HCT116 (cell line): ENCODE measurements at regions not wholly inside any gene's neighbourhood (a gene's known extent, or its start where the extent isn't known, plus 50 kb on each side); places are given as distances from the start of the nearest gene placed in this dataset.

Experiments
- ATAC-seq: fragments of 200-7000 bp; cut with Tn5 transposase; 2 replicates; pipeline ENCODE4 v1.9.1; 2020; ENCODE audit warnings: mild to moderate bottlenecking, moderate library complexity
- BruUV-seq: library from RNA; stranded (reverse); fragments of 400-500 nt; replicated peaks from 2 replicates; lab custom pipeline; 2021; lab: Mats Ljungman, UMichigan
- CTCF ChIA-PET: fragments of 300-600 bp; sonication (Branson Sonifier 250); formaldehyde crosslinking; loops from one replicate; lab custom pipeline; 2021; ENCODE audit warnings: antibody characterized with exemption; lab: Charles Lee
- POLR2A ChIA-PET: fragments of 300-600, 350-600 bp; sonication (Branson Sonifier 250); formaldehyde crosslinking; loops from one replicate; lab custom pipeline; 2021; ENCODE audit warnings: antibody characterized with exemption; lab: Charles Lee
- RAD21 ChIA-PET, 2 experiments: fragments of 300-600 bp; sonication (Branson Sonifier 250); formaldehyde crosslinking; loops; one replicate each; lab custom pipeline; 2023; ENCODE audit warnings: low total read pairs in 2 of 2; ENCODE audit not compliant: uncharacterized antibody in 2 of 2, unreplicated experiment in 2 of 2, low non-redundant PET in 1 of 2; lab: Charles Lee
- DNase-seq: peaks from one replicate; pipeline ENCODE4 v3.0.0-alpha.2; 2010; ENCODE audit warnings: low read depth, low spot score
- H2AFZ ChIP-seq: fragments of 200-600 bp; shearing (Covaris generic), sonication (generic); 2 replicates; pipeline ENCODE4 v1.6.1; 2017; ENCODE audit warnings: low read depth, mixed run types, mixed read lengths, antibody characterized with exemption, low read length; ENCODE audit not compliant: poor library complexity, severe bottlenecking
- H3K27ac ChIP-seq: 2 replicates; pipeline ENCODE4 v1.5.1; 2012; ENCODE audit warnings: low read depth, low read length
- H3K27me3 ChIP-seq: fragments of 200-600 bp; sonication (generic); 2 replicates; pipeline ENCODE4 v1.6.1; 2016; ENCODE audit warnings: mixed run types, low read length, mixed read lengths; ENCODE audit not compliant: insufficient read depth
- H3K36me3 ChIP-seq, 2 experiments: fragments of 200-500 bp in 1 of 2; fragments of 200-600 bp in 1 of 2; sonication (Bioruptor generic) in 1 of 2; sonication (generic) in 1 of 2; 2 replicates each; pipeline versions ENCODE4 v1.5.1 to v1.6.1; 2014 to 2016; ENCODE audit warnings: low read length in 2 of 2, inconsistent platforms in 1 of 2, mixed read lengths in 1 of 2, mixed run types in 1 of 2; ENCODE audit not compliant: insufficient read depth in 2 of 2, control insufficient read depth in 1 of 2
- H3K4me1 ChIP-seq, 2 experiments: fragments of 200-600 bp in 1 of 2; sonication (generic) in 1 of 2; 2 replicates each; pipeline versions ENCODE4 v1.5.1 to v1.6.1; 2012 to 2017; ENCODE audit warnings: low read length in 2 of 2, inconsistent platforms in 1 of 2, mild to moderate bottlenecking in 1 of 2, mixed read lengths in 1 of 2, mixed run types in 1 of 2, moderate library complexity in 1 of 2; ENCODE audit not compliant: insufficient read depth in 2 of 2, control insufficient read depth in 1 of 2
- H3K4me2 ChIP-seq: fragments of 200-600 bp; sonication (generic); 2 replicates; pipeline ENCODE4 v1.6.1; 2017; ENCODE audit warnings: mixed run types, low read length, mixed read lengths
- H3K4me3 ChIP-seq, 2 experiments: fragments of 200-600 bp in 1 of 2; sonication (generic) in 1 of 2; replicated peaks in 1 of 2; 2 replicates each; pipeline ENCODE4 v1.5.1; 2011 to 2016; ENCODE audit warnings: low read length in 2 of 2, control low read depth in 1 of 2, low read depth in 1 of 2, mild to moderate bottlenecking in 1 of 2, mixed read lengths in 1 of 2, mixed run types in 1 of 2
- H3K79me2 ChIP-seq: fragments of 200-600 bp; sonication (generic); 2 replicates; pipeline ENCODE4 v1.6.1; 2017; ENCODE audit warnings: mild to moderate bottlenecking, mixed run types, low read length, moderate library complexity, mixed read lengths; ENCODE audit not compliant: insufficient read depth
- H3K9ac ChIP-seq: fragments of 200-600 bp; sonication (generic); 2 replicates; pipeline ENCODE4 v1.6.1; 2016; ENCODE audit warnings: low read length, mixed read lengths
- H3K9me2 ChIP-seq: fragments of 200-600 bp; sonication (generic), shearing (Covaris generic); 2 replicates; pipeline ENCODE4 v1.6.1; 2017; ENCODE audit warnings: mixed run types, mild to moderate bottlenecking, moderate library complexity; ENCODE audit not compliant: insufficient read depth
- H3K9me3 ChIP-seq, 2 experiments: fragments of 200-500 bp in 1 of 2; fragments of 200-600 bp in 1 of 2; sonication (Bioruptor generic) in 1 of 2; sonication (generic) in 1 of 2; 2 replicates each; pipeline ENCODE4 v1.6.1; 2014 to 2017; ENCODE audit warnings: low read length in 2 of 2, mixed read lengths in 2 of 2, inconsistent platforms in 1 of 2, low read depth in 1 of 2, mild to moderate bottlenecking in 1 of 2, mixed run types in 1 of 2, moderate library complexity in 1 of 2; ENCODE audit not compliant: control insufficient read depth in 1 of 2, insufficient read depth in 1 of 2
- H4K20me1 ChIP-seq: fragments of 200-600 bp; sonication (generic), shearing (Covaris generic); 2 replicates; pipeline ENCODE4 v1.6.1; 2017; ENCODE audit warnings: mixed run types, mild to moderate bottlenecking, moderate library complexity; ENCODE audit not compliant: insufficient read depth
- CBX3 ChIP-seq: IDR thresholded peaks from 2 replicates; pipeline ENCODE4 v1.6.1; 2012; ENCODE audit warnings: low read depth
- CEBPB ChIP-seq: IDR thresholded peaks from 2 replicates; pipeline ENCODE4 v1.6.1; 2012; ENCODE audit warnings: low read depth
- CTCF ChIP-seq, 3 experiments: fragments of 200-600 bp in 1 of 3; sonication (generic) in 1 of 3; IDR thresholded peaks in 2 of 3; conservative IDR thresholded peaks in 1 of 3; 2 replicates each; pipeline ENCODE4 v1.5.1; 2012 to 2017; ENCODE audit warnings: low read depth in 2 of 3, low read length in 2 of 3, antibody characterized with exemption in 1 of 3, borderline replicate concordance in 1 of 3, control low read depth in 1 of 3, mild to moderate bottlenecking in 1 of 3, mixed read lengths in 1 of 3, mixed run types in 1 of 3, moderate library complexity in 1 of 3; ENCODE audit not compliant: insufficient read depth in 1 of 3
- EGR1 ChIP-seq: IDR thresholded peaks from 2 replicates; pipeline ENCODE4 v1.6.1; 2012; ENCODE audit warnings: low read depth
- EZH2 ChIP-seq: fragments of 200-600 bp; sonication (generic); IDR thresholded peaks from 2 replicates; pipeline ENCODE4 v1.6.1; 2017; ENCODE audit warnings: antibody characterized with exemption, mixed run types
- EZH2phosphoT487 ChIP-seq: fragments of 200-600 bp; IDR thresholded peaks from 2 replicates; pipeline ENCODE4 v1.6.1; 2018; ENCODE audit warnings: antibody characterized with exemption, borderline replicate concordance
- FOSL1 ChIP-seq: IDR thresholded peaks from 2 replicates; pipeline ENCODE4 v1.6.1; 2012; ENCODE audit warnings: low read depth
- JUND ChIP-seq: IDR thresholded peaks from 2 replicates; pipeline ENCODE4 v1.6.1; 2012
- POLR2A ChIP-seq: IDR thresholded peaks from 2 replicates; pipeline ENCODE4 v1.7.0; 2011; ENCODE audit warnings: borderline replicate concordance; ENCODE audit not compliant: insufficient read depth, insufficient read length; ENCODE audit errors: extremely low read depth
- POLR2AphosphoS5 ChIP-seq: IDR thresholded peaks from 2 replicates; pipeline ENCODE4 v1.6.1; 2011; ENCODE audit warnings: mild to moderate bottlenecking, low read depth, low read length, moderate library complexity
- RAD21 ChIP-seq: IDR thresholded peaks from 2 replicates; pipeline ENCODE4 v1.6.1; 2012; ENCODE audit warnings: low read depth, mild to moderate bottlenecking
- SIN3A ChIP-seq: IDR thresholded peaks from 2 replicates; pipeline ENCODE4 v1.6.1; 2012; ENCODE audit warnings: low read depth
- SRF ChIP-seq: IDR thresholded peaks from 2 replicates; pipeline ENCODE4 v1.6.1; 2012; ENCODE audit warnings: low read depth
- TCF7L2 ChIP-seq: IDR thresholded peaks from 2 replicates; pipeline ENCODE4 v1.7.0; 2011; ENCODE audit warnings: borderline replicate concordance, inconsistent platforms; ENCODE audit not compliant: insufficient read depth, insufficient read length; ENCODE audit errors: extremely low read depth
- YY1 ChIP-seq: IDR thresholded peaks from 2 replicates; pipeline ENCODE4 v1.6.1; 2011; ENCODE audit warnings: low read length, low read depth, moderate library complexity, mild to moderate bottlenecking; ENCODE audit not compliant: insufficient replicate concordance; ENCODE audit errors: extremely low read depth
- ZFX ChIP-seq: fragments of 450-650 bp; IDR thresholded peaks from 2 replicates; pipeline ENCODE4 v1.6.1; 2017
- ZNF274 ChIP-seq: fragments of 200-500 bp; sonication (Bioruptor generic); IDR thresholded peaks from 2 replicates; pipeline ENCODE4 v1.6.1; 2014; ENCODE audit warnings: mild to moderate bottlenecking, low read depth, low read length, inconsistent platforms
- intact Hi-C: fragments of 100-400 bp; cut with micrococcal nuclease; formaldehyde crosslinking; loops from 2 replicates; pipeline ENCODE4 v1.10.0; 2022
- TF ChIP-seq, protein P1 (sequence below): IDR thresholded peaks from 2 replicates; pipeline ENCODE4 v1.6.1; 2011; ENCODE audit warnings: mild to moderate bottlenecking, low read length, moderate library complexity; ENCODE audit not compliant: insufficient replicate concordance; ENCODE audit errors: extremely low read depth
- TF ChIP-seq, protein P2 (sequence below): IDR thresholded peaks from 2 replicates; pipeline ENCODE4 v1.6.1; 2012; ENCODE audit warnings: low read depth
- TF ChIP-seq, protein P3 (sequence below): IDR thresholded peaks from 2 replicates; pipeline ENCODE4 v1.6.1; 2012

- no peak for TF ChIP-seq JUND
- no peak for TF ChIP-seq EZH2
- TF ChIP-seq CEBPB: no peak
- no peak for TF ChIP-seq FOSL1
- TF ChIP-seq TCF7L2: no peak
- TF ChIP-seq, protein P1, sequence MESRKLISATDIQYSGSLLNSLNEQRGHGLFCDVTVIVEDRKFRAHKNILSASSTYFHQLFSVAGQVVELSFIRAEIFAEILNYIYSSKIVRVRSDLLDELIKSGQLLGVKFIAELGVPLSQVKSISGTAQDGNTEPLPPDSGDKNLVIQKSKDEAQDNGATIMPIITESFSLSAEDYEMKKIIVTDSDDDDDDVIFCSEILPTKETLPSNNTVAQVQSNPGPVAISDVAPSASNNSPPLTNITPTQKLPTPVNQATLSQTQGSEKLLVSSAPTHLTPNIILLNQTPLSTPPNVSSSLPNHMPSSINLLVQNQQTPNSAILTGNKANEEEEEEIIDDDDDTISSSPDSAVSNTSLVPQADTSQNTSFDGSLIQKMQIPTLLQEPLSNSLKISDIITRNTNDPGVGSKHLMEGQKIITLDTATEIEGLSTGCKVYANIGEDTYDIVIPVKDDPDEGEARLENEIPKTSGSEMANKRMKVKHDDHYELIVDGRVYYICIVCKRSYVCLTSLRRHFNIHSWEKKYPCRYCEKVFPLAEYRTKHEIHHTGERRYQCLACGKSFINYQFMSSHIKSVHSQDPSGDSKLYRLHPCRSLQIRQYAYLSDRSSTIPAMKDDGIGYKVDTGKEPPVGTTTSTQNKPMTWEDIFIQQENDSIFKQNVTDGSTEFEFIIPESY: no peak
- TF ChIP-seq YY1: no peak
- no peak for TF ChIP-seq CBX3
- TF ChIP-seq POLR2AphosphoS5: no peak
- no peak for TF ChIP-seq ZFX
- no peak for TF ChIP-seq EGR1
- no peak for TF ChIP-seq CTCF (IDR thresholded peaks at IDR 0.05 in 2 of 3, conservative IDR thresholded peaks at IDR 0.05 in 1 of 3; ENCODE audit: borderline replicate concordance in 1 of 3, insufficient read depth in 1 of 3, low read depth in 2 of 3, low read length in 2 of 3)
- no peak for TF ChIP-seq POLR2A
- no peak for TF ChIP-seq EZH2phosphoT487
- no peak for TF ChIP-seq SRF
- no peak for TF ChIP-seq ZNF274
- TF ChIP-seq, protein P2, sequence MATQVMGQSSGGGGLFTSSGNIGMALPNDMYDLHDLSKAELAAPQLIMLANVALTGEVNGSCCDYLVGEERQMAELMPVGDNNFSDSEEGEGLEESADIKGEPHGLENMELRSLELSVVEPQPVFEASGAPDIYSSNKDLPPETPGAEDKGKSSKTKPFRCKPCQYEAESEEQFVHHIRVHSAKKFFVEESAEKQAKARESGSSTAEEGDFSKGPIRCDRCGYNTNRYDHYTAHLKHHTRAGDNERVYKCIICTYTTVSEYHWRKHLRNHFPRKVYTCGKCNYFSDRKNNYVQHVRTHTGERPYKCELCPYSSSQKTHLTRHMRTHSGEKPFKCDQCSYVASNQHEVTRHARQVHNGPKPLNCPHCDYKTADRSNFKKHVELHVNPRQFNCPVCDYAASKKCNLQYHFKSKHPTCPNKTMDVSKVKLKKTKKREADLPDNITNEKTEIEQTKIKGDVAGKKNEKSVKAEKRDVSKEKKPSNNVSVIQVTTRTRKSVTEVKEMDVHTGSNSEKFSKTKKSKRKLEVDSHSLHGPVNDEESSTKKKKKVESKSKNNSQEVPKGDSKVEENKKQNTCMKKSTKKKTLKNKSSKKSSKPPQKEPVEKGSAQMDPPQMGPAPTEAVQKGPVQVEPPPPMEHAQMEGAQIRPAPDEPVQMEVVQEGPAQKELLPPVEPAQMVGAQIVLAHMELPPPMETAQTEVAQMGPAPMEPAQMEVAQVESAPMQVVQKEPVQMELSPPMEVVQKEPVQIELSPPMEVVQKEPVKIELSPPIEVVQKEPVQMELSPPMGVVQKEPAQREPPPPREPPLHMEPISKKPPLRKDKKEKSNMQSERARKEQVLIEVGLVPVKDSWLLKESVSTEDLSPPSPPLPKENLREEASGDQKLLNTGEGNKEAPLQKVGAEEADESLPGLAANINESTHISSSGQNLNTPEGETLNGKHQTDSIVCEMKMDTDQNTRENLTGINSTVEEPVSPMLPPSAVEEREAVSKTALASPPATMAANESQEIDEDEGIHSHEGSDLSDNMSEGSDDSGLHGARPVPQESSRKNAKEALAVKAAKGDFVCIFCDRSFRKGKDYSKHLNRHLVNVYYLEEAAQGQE: no peak
- TF ChIP-seq SIN3A: no peak
- TF ChIP-seq RAD21: no peak
- TF ChIP-seq, protein P3, sequence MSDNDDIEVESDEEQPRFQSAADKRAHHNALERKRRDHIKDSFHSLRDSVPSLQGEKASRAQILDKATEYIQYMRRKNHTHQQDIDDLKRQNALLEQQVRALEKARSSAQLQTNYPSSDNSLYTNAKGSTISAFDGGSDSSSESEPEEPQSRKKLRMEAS: no peak
- no peaks in the 10 kb centered on the region for H3K9me2 ChIP-seq
- ChIA-PET POLR2A (no interaction called here), RAD21 (no interaction called here), CTCF (no interaction called here)
- ATAC-seq (no peak), DNase-seq (no peak)
- no peak overlapping the region for H2AFZ ChIP-seq
- no peak overlapping the region for H3K4me2 ChIP-seq
- no peak overlapping the region for H3K9ac ChIP-seq
- H3K79me2 ChIP-seq: no peaks in the 10 kb centered on the region
- no peaks in the 10 kb centered on the region for H4K20me1 ChIP-seq
- no peak overlapping the region for H3K27ac ChIP-seq
- H3K9me3 ChIP-seq: peaks cover 6 to 23% of the 10 kb centered on the region in 2 experiments; a peak in 2 of 4 replicates
- no peaks in the 10 kb centered on the region for H3K27me3 ChIP-seq
- no peak overlapping the region for H3K4me3 ChIP-seq
- intact Hi-C loops: no loop called here
- no peaks in the 10 kb centered on the region for H3K4me1 ChIP-seq
- no TSS peak for BruUV-seq
- H3K36me3 ChIP-seq: no peaks in the 10 kb centered on the region
Observed at GRCh38 chr20:55760586-55760985, 244.7 kb downstream of the CBLN4 start.
